ENCODE measurements at regions not wholly inside any gene's neighbourhood (a gene's known extent, or its start where the extent isn't known, plus 50 kb on each side); places are given as distances from the start of the nearest gene placed in this dataset.

GRCh38 chr1:38628241-38628640, 231.3 kb downstream of the RRAGC start:
- H3K36me3 ChIP-seq (ENCODE audit: control insufficient read depth in 3 of 3, insufficient read depth in 2 of 3, low read depth in 1 of 3, low read length in 3 of 3) = no peaks in the 10 kb centered on the region
- H3K27me3 ChIP-seq (ENCODE audit: control insufficient read depth in 3 of 3, insufficient read depth in 3 of 3, low read length in 3 of 3) = no peaks in the 10 kb centered on the region
- FAIRE-seq = no peak
- whole genome bisulfite sequencing, 3 donors = 73 to 85% (median 75%) methylated on average over 1 of the region's 1 CpG
- H3K27ac ChIP-seq (ENCODE audit: low read depth in 1 of 3, low read length in 2 of 3) = no peak overlapping the region
- no peaks in the 10 kb centered on the region for H3K9me3 ChIP-seq (ENCODE audit: control insufficient read depth in 2 of 2, insufficient read depth in 1 of 2, low read depth in 1 of 2, low read length in 1 of 2)
- H3K4me1 ChIP-seq (ENCODE audit: control insufficient read depth in 3 of 3, insufficient read depth in 2 of 3, low read depth in 1 of 3, low read length in 2 of 3) = no peaks in the 10 kb centered on the region
- no peak overlapping the region for H3K4me3 ChIP-seq (ENCODE audit: low read depth in 1 of 3, low read length in 3 of 3)
- no peak for DNase-seq

DNA sequence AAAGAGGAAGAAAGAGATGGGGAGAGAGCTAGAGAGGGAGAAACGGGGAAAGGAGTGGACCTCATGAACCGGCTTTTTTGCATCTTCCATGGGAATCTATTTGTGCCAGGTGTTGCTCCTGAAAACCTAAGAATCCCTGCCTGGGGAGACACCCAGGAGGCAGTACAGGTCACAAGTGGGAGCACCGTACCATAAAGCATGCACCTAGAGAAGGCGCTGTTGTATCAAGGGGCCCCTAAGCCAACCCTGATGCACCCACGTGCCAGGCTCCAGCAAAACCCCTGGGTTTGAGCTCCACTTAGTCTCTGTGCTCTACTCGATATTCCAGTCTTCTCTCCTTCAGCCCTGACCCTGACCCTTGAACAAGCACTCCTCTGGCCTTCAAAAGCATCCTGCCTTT, 233.6 kb downstream of the RRAGC start:
- Histone ChIP-seq H3K9me3 (ENCODE audit: control insufficient read depth in 2 of 2, insufficient read depth in 1 of 2, low read depth in 1 of 2, low read length in 1 of 2) (no peaks in the 10 kb centered on the region), H3K36me3 (ENCODE audit: control insufficient read depth in 3 of 3, insufficient read depth in 2 of 3, low read depth in 1 of 3, low read length in 3 of 3) (no peaks in the 10 kb centered on the region), H3K4me3 (ENCODE audit: low read depth in 1 of 3, low read length in 3 of 3) (no peak overlapping the region), H3K27me3 (ENCODE audit: control insufficient read depth in 3 of 3, insufficient read depth in 3 of 3, low read length in 3 of 3) (no peaks in the 10 kb centered on the region), H3K4me1 (ENCODE audit: control insufficient read depth in 3 of 3, insufficient read depth in 2 of 3, low read depth in 1 of 3, low read length in 2 of 3) (no peaks in the 10 kb centered on the region), H3K27ac (ENCODE audit: low read depth in 1 of 3, low read length in 2 of 3) (no peak overlapping the region)
- FAIRE-seq (no peak), DNase-seq (no peak)
- 64 to 74% (median 66%) methylated on average over 6 of the region's 6 CpGs for WGBS, 3 donors

GRCh38 chr1:38624336-38625039, 235.1 kb downstream of the RRAGC start:
- no peak for FAIRE-seq
- 66 to 74% (median 66%) methylated on average over 14 of the region's 14 CpGs for WGBS, 3 donors
- no peaks in the 10 kb centered on the region for H3K9me3 ChIP-seq (ENCODE audit: control insufficient read depth in 2 of 2, insufficient read depth in 1 of 2, low read depth in 1 of 2, low read length in 1 of 2)
- H3K27ac ChIP-seq (ENCODE audit: low read depth in 1 of 3, low read length in 2 of 3) = no peak overlapping the region
- DNase-seq = no peak
- H3K4me3 ChIP-seq (ENCODE audit: low read depth in 1 of 3, low read length in 3 of 3) = no peak overlapping the region
- no peaks in the 10 kb centered on the region for H3K4me1 ChIP-seq (ENCODE audit: control insufficient read depth in 3 of 3, insufficient read depth in 2 of 3, low read depth in 1 of 3, low read length in 2 of 3)
- no peaks in the 10 kb centered on the region for H3K36me3 ChIP-seq (ENCODE audit: control insufficient read depth in 3 of 3, insufficient read depth in 2 of 3, low read depth in 1 of 3, low read length in 3 of 3)
- H3K27me3 ChIP-seq (ENCODE audit: control insufficient read depth in 3 of 3, insufficient read depth in 3 of 3, low read length in 3 of 3) = no peaks in the 10 kb centered on the region

DNA sequence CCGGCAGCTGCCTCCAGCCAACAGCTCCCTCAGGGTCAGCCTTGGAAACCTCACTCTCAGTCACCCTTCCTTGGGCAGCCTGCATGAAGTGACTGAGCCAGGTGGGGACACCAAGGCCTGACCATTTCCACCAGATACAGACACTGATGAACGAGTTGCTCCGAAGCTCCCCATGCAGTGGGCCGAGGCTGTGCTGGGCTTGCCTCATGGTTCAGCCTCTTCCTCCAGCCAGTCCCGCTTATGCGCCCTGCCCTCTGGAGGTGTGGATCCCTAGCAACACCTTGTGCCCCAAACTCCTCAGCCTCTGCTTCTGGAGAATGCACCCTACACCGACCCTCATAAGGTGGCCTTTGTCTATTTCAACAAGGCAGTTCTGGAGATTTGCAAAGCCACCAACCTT, 236.0 kb downstream of the RRAGC start:
- no peak for FAIRE-seq
- no peak overlapping the region for H3K27ac ChIP-seq (ENCODE audit: low read depth in 1 of 3, low read length in 2 of 3)
- no peak overlapping the region for H3K4me3 ChIP-seq (ENCODE audit: low read depth in 1 of 3, low read length in 3 of 3)
- no peaks in the 10 kb centered on the region for H3K9me3 ChIP-seq (ENCODE audit: control insufficient read depth in 2 of 2, insufficient read depth in 1 of 2, low read depth in 1 of 2, low read length in 1 of 2)
- H3K36me3 ChIP-seq (ENCODE audit: control insufficient read depth in 3 of 3, insufficient read depth in 2 of 3, low read depth in 1 of 3, low read length in 3 of 3) = no peaks in the 10 kb centered on the region
- WGBS, 3 donors = 76 to 85% (median 79%) methylated on average over 7 of the region's 7 CpGs
- no peak for DNase-seq
- no peaks in the 10 kb centered on the region for H3K27me3 ChIP-seq (ENCODE audit: control insufficient read depth in 3 of 3, insufficient read depth in 3 of 3, low read length in 3 of 3)
- H3K4me1 ChIP-seq (ENCODE audit: control insufficient read depth in 3 of 3, insufficient read depth in 2 of 3, low read depth in 1 of 3, low read length in 2 of 3) = no peaks in the 10 kb centered on the region

DNA sequence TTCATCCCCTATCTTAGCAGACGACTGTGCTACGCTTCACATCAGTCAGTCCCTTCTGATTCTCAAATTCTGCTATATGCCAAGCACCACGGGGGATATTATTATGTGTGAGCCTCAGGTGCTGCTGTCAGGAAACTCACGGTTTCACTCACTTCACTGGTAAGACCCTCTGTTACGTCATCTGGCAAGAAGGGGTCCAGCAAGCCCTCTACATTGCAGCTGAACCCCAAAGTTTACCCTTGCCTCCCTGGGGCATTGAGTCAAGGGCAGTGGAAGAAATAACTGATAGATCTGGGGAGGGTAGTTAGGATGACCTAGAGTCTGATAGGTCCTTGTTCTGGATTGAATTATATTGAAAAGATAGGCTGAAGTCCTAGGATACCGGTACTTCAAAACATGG, 237.4 kb downstream of the RRAGC start:
- DNase-seq (no peak), FAIRE-seq (no peak)
- no peaks in the 10 kb centered on the region for H3K9me3 ChIP-seq (ENCODE audit: control insufficient read depth in 2 of 2, insufficient read depth in 1 of 2, low read depth in 1 of 2, low read length in 1 of 2)
- H3K27ac ChIP-seq (ENCODE audit: low read depth in 1 of 3, low read length in 2 of 3) = no peak overlapping the region
- no peak overlapping the region for H3K4me3 ChIP-seq (ENCODE audit: low read depth in 1 of 3, low read length in 3 of 3)
- WGBS, 3 donors = 76 to 88% (median 81%) methylated on average over 6 of the region's 6 CpGs
- no peaks in the 10 kb centered on the region for H3K27me3 ChIP-seq (ENCODE audit: control insufficient read depth in 3 of 3, insufficient read depth in 3 of 3, low read length in 3 of 3)
- H3K4me1 ChIP-seq (ENCODE audit: control insufficient read depth in 3 of 3, insufficient read depth in 2 of 3, low read depth in 1 of 3, low read length in 2 of 3) = no peaks in the 10 kb centered on the region
- H3K36me3 ChIP-seq (ENCODE audit: control insufficient read depth in 3 of 3, insufficient read depth in 2 of 3, low read depth in 1 of 3, low read length in 3 of 3) = no peaks in the 10 kb centered on the region

DNA sequence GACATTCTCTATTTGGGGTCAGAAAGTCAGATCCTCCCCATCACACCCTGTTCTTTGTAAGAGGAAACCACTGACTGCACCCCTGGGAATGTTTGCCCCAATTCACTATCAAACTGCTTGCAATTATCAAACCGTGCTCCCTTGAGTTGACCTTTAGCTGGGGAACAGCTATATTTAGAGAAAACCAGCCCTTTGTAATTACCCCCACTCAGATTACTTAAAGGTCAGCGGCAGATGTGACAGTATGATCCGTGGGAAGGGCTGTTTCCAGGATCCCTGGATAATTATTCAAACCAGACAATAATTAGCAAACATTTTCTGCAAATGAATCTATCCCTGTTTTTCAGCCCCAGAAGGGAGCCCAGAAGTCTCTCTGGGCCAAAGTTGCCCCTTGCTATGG, 242.7 kb downstream of the RRAGC start:
- DNase-seq (no peak), FAIRE-seq (no peak)
- H3K9me3 ChIP-seq (ENCODE audit: control insufficient read depth in 2 of 2, insufficient read depth in 1 of 2, low read depth in 1 of 2, low read length in 1 of 2) = no peaks in the 10 kb centered on the region
- H3K27me3 ChIP-seq (ENCODE audit: control insufficient read depth in 3 of 3, insufficient read depth in 3 of 3, low read length in 3 of 3) = no peaks in the 10 kb centered on the region
- WGBS, 3 donors = 10 to 44% (median 20%) methylated on average over 3 of the region's 3 CpGs
- H3K27ac ChIP-seq (ENCODE audit: low read depth in 1 of 3, low read length in 2 of 3) = no peak overlapping the region
- H3K4me3 ChIP-seq (ENCODE audit: low read depth in 1 of 3, low read length in 3 of 3) = no peak overlapping the region
- no peaks in the 10 kb centered on the region for H3K36me3 ChIP-seq (ENCODE audit: control insufficient read depth in 3 of 3, insufficient read depth in 2 of 3, low read depth in 1 of 3, low read length in 3 of 3)
- no peaks in the 10 kb centered on the region for H3K4me1 ChIP-seq (ENCODE audit: control insufficient read depth in 3 of 3, insufficient read depth in 2 of 3, low read depth in 1 of 3, low read length in 2 of 3)

GRCh38 chr1:38615680-38616079, 243.9 kb downstream of the RRAGC start:
- WGBS, 3 donors = 69 to 86% (median 80%) methylated on average over 1 of the region's 1 CpG
- H3K9me3 ChIP-seq (ENCODE audit: control insufficient read depth in 2 of 2, insufficient read depth in 1 of 2, low read depth in 1 of 2, low read length in 1 of 2) = no peaks in the 10 kb centered on the region
- no peaks in the 10 kb centered on the region for H3K36me3 ChIP-seq (ENCODE audit: control insufficient read depth in 3 of 3, insufficient read depth in 2 of 3, low read depth in 1 of 3, low read length in 3 of 3)
- DNase-seq = no peak
- no peaks in the 10 kb centered on the region for H3K4me1 ChIP-seq (ENCODE audit: control insufficient read depth in 3 of 3, insufficient read depth in 2 of 3, low read depth in 1 of 3, low read length in 2 of 3)
- no peaks in the 10 kb centered on the region for H3K27me3 ChIP-seq (ENCODE audit: control insufficient read depth in 3 of 3, insufficient read depth in 3 of 3, low read length in 3 of 3)
- H3K4me3 ChIP-seq (ENCODE audit: low read depth in 1 of 3, low read length in 3 of 3) = no peak overlapping the region
- FAIRE-seq = no peak
- no peak overlapping the region for H3K27ac ChIP-seq (ENCODE audit: low read depth in 1 of 3, low read length in 2 of 3)

DNA sequence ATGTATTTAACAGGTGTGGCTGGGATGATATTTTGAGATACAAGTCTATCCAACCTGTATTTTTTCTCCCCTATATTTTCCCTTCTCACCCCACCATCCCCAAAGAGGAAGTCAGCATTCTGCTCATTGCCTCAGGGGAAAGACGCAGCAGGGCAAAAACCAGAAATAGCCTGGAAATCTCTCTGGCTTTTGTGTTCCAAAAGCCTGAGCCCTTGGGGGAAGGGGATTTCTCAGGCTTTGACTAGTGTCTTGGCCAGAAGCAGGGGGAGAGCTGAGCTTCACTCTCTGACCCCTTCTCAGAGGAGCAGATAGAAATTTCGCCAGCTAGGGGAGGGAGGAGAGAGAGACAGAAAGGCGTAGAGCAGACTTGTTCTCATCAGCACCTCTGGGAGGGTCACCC, 244.7 kb downstream of the RRAGC start:
- FAIRE-seq = no peak
- no peaks in the 10 kb centered on the region for H3K9me3 ChIP-seq (ENCODE audit: control insufficient read depth in 2 of 2, insufficient read depth in 1 of 2, low read depth in 1 of 2, low read length in 1 of 2)
- 64 to 78% (median 71%) methylated on average over 3 of the region's 3 CpGs for WGBS, 3 donors
- no peak overlapping the region for H3K4me3 ChIP-seq (ENCODE audit: low read depth in 1 of 3, low read length in 3 of 3)
- no peak for DNase-seq
- H3K27ac ChIP-seq (ENCODE audit: low read depth in 1 of 3, low read length in 2 of 3) = no peak overlapping the region
- no peaks in the 10 kb centered on the region for H3K4me1 ChIP-seq (ENCODE audit: control insufficient read depth in 3 of 3, insufficient read depth in 2 of 3, low read depth in 1 of 3, low read length in 2 of 3)
- no peaks in the 10 kb centered on the region for H3K27me3 ChIP-seq (ENCODE audit: control insufficient read depth in 3 of 3, insufficient read depth in 3 of 3, low read length in 3 of 3)
- H3K36me3 ChIP-seq (ENCODE audit: control insufficient read depth in 3 of 3, insufficient read depth in 2 of 3, low read depth in 1 of 3, low read length in 3 of 3) = no peaks in the 10 kb centered on the region

GRCh38 chr1:38613996-38614395, 245.6 kb downstream of the RRAGC start:
- WGBS, 3 donors = 58 to 76% (median 66%) methylated on average over 8 of the region's 8 CpGs
- Histone ChIP-seq H3K27me3 (ENCODE audit: control insufficient read depth in 3 of 3, insufficient read depth in 3 of 3, low read length in 3 of 3) (no peaks in the 10 kb centered on the region), H3K4me3 (ENCODE audit: low read depth in 1 of 3, low read length in 3 of 3) (no peak overlapping the region), H3K4me1 (ENCODE audit: control insufficient read depth in 3 of 3, insufficient read depth in 2 of 3, low read depth in 1 of 3, low read length in 2 of 3) (no peaks in the 10 kb centered on the region), H3K27ac (ENCODE audit: low read depth in 1 of 3, low read length in 2 of 3) (no peak overlapping the region), H3K9me3 (ENCODE audit: control insufficient read depth in 2 of 2, insufficient read depth in 1 of 2, low read depth in 1 of 2, low read length in 1 of 2) (no peaks in the 10 kb centered on the region), H3K36me3 (ENCODE audit: control insufficient read depth in 3 of 3, insufficient read depth in 2 of 3, low read depth in 1 of 3, low read length in 3 of 3) (no peaks in the 10 kb centered on the region)
- FAIRE-seq (no peak), DNase-seq (peak in 1 of 2 donors; percentile 7)

All from small intestine (tissue), 7 donors.